ENCODE measurements at regions not wholly inside any gene's neighbourhood (a gene's known extent, or its start where the extent isn't known, plus 50 kb on each side); places are given as distances from the start of the nearest gene placed in this dataset.

DNA sequence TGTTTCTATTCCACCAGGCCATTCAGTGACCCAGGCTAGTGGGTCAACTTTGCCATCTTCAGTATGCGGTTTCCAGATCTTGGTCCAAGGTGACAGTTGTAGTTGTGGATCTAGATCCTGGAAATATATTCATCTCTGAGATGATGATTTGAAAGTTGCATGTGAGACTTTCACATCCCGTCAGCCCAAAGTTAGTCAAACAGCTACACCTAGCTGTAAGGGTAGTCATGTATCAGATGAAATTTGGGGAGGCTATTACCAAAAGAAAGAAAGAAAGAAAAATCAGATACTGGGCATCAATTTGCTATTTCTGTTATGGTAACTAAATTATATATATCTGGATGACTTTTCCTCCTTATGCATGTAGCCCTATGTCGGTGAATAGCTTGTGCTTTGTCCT, 259.4 kb upstream of the ARX start:
- H3K27ac ChIP-seq: no peak overlapping the region
- DNase-seq: no peak
- H3K27me3 ChIP-seq: peaks cover 7% of the 10 kb centered on the region
- no peak for TF ChIP-seq POLR2A (IDR thresholded peaks at IDR 0.05)
- TF ChIP-seq, protein P1, sequence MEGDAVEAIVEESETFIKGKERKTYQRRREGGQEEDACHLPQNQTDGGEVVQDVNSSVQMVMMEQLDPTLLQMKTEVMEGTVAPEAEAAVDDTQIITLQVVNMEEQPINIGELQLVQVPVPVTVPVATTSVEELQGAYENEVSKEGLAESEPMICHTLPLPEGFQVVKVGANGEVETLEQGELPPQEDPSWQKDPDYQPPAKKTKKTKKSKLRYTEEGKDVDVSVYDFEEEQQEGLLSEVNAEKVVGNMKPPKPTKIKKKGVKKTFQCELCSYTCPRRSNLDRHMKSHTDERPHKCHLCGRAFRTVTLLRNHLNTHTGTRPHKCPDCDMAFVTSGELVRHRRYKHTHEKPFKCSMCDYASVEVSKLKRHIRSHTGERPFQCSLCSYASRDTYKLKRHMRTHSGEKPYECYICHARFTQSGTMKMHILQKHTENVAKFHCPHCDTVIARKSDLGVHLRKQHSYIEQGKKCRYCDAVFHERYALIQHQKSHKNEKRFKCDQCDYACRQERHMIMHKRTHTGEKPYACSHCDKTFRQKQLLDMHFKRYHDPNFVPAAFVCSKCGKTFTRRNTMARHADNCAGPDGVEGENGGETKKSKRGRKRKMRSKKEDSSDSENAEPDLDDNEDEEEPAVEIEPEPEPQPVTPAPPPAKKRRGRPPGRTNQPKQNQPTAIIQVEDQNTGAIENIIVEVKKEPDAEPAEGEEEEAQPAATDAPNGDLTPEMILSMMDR (IDR thresholded peaks at IDR 0.05): no peak
- H3K36me3 ChIP-seq (replicated peaks in 1 of 2): no peaks in the 10 kb centered on the region
- intact Hi-C loops (cut with DNase I): no loop called here
- H3K4me1 ChIP-seq (replicated peaks in 1 of 2): no peaks in the 10 kb centered on the region
- WGBS, 4 donors: 64 to 83% (median 73%) methylated on average over 3 of the region's 3 CpGs
- no peak overlapping the region for H3K4me3 ChIP-seq
- H3K9me3 ChIP-seq (replicated peaks in 1 of 3): no peaks in the 10 kb centered on the region

DNA sequence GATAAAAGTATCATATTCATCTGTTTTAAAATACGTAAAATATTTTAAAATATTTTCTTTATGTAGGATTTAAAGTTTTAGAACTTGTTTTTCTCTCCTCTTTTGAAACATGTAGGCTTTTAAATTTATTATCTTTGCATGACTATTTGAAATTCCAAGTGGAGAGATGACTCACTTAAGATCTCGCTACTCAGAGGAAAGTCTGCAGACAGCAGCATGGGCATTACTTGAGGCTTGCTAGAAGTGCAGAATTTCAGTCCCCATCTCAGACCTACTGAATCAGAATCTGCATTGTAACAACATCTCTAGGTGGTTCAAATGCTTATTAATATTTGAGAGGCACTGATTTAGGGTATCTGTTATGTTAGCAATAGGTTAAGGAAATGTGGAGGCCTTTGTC, 225.7 kb upstream of the ARX start:
- Histone ChIP-seq H3K36me3 (replicated peaks in 1 of 2) (no peaks in the 10 kb centered on the region), H3K4me3 (no peak overlapping the region), H3K4me1 (replicated peaks in 1 of 2) (no peaks in the 10 kb centered on the region), H3K27me3 (no peaks in the 10 kb centered on the region), H3K27ac (no peak overlapping the region), H3K9me3 (replicated peaks in 1 of 3) (no peaks in the 10 kb centered on the region)
- 60 to 67% (median 64%) methylated on average over 2 of the region's 2 CpGs for WGBS, 4 donors
- TF ChIP-seq POLR2A (IDR thresholded peaks at IDR 0.05): no peak
- TF ChIP-seq, protein P1 (IDR thresholded peaks at IDR 0.05): no peak
- intact Hi-C loops (cut with DNase I): no loop called here
- DNase-seq: no peak

DNA sequence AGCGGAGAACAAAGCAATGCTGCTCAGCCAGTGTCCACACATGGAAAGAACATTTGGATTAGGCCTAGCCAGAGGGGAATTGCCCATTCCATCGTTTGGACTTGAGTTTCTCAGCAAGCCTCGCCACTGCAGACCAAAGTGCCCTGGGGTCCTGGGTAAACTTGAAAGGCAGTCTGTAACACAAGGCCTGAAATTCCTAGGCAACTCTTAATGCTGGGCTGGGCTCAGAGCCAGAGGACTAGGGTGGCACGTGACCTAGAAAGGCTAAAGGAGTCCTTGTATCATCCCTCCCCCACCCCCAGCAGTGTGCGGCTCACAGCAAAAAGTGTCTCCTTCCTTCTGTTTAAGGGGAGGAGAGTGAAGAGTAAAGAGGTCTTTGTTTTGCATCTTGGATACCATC, 210.4 kb upstream of the ARX start:
- no peak overlapping the region for H3K27ac ChIP-seq
- TF ChIP-seq, protein P1 (IDR thresholded peaks at IDR 0.05): no peak
- no peak for TF ChIP-seq POLR2A (IDR thresholded peaks at IDR 0.05)
- WGBS, 4 donors: 69 to 100% (median 72%) methylated on average over 1 to 5 of the region's 5 CpGs
- H3K27me3 ChIP-seq: no peaks in the 10 kb centered on the region
- no peak for DNase-seq
- H3K9me3 ChIP-seq (replicated peaks in 1 of 3): peaks cover 0 to 1% (median 0%) of the 10 kb centered on the region in 3 donors
- intact Hi-C loops (cut with DNase I): no loop called here
- no peaks in the 10 kb centered on the region for H3K4me1 ChIP-seq (replicated peaks in 1 of 2)
- H3K4me3 ChIP-seq: no peak overlapping the region
- H3K36me3 ChIP-seq (replicated peaks in 1 of 2): no peaks in the 10 kb centered on the region

DNA sequence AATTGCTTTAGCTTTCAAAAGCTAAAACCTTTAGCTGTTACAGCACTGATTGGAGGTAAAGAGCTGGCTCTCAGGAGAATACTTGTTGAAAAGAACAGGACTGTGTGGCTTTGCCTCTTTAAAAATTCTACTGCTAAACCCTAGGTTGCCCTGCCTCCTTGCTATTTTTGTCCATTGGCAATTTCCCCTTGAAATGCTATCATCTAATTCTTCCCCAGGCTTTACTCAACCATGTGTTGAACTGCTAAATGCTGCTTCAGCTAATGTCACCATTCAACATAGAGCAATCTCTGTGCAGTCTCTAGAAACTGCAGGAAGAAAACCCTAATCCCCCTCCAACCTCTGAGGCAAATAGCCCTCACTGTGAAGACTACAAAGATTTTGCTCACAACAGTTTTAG, 203.7 kb upstream of the ARX start:
- Histone ChIP-seq H3K27me3 (peaks cover 9% of the 10 kb centered on the region), H3K4me3 (no peak overlapping the region), H3K9me3 (replicated peaks in 1 of 3) (no peaks in the 10 kb centered on the region), H3K4me1 (replicated peaks in 1 of 2) (no peaks in the 10 kb centered on the region), H3K36me3 (replicated peaks in 1 of 2) (no peaks in the 10 kb centered on the region), H3K27ac (no peak overlapping the region)
- TF ChIP-seq, protein P1 (IDR thresholded peaks at IDR 0.05): no peak
- TF ChIP-seq POLR2A (IDR thresholded peaks at IDR 0.05): no peak
- DNase-seq: no peak
- intact Hi-C loops (cut with DNase I): no loop called here
